Stimulated activated CD8-positive, alpha-beta memory T cell treated with anti-CD3 and anti-CD28 coated beads, Interleukin-4, amount 100 ng/mL, for 24 hours (primary cell): ENCODE measurements at regions not wholly inside any gene's neighbourhood (a gene's known extent, or its start where the extent isn't known, plus 50 kb on each side); places are given as distances from the start of the nearest gene placed in this dataset.

Experiments
- DNase-seq: peaks from one replicate; pipeline ENCODE4 v3.0.0-alpha.2; 2020; ENCODE audit warnings: low read depth

GRCh38 chr4:11593576-11594116, 165.0 kb upstream of the HS3ST1 start:
- DNase-seq = no peak

GRCh38 chr4:11592276-11592675, 163.6 kb upstream of the HS3ST1 start:
- no peak for DNase-seq

GRCh38 chr4:11590132-11590531, 161.4 kb upstream of the HS3ST1 start:
- no peak for DNase-seq

GRCh38 chr4:11589676-11590075, 161.0 kb upstream of the HS3ST1 start:
- no peak for DNase-seq

- DNase-seq = no peak
Observed at GRCh38 chr4:11587797-11588196, 159.1 kb upstream of the HS3ST1 start.

GRCh38 chr4:11585506-11585905, 156.8 kb upstream of the HS3ST1 start:
- no peak for DNase-seq

GRCh38 chr4:11568511-11568910, 139.8 kb upstream of the HS3ST1 start:
- no peak for DNase-seq

GRCh38 chr4:11566444-11567022, 137.8 kb upstream of the HS3ST1 start:
- DNase-seq = no peak

GRCh38 chr4:11565899-11566298, 137.2 kb upstream of the HS3ST1 start:
- DNase-seq = no peak

GRCh38 chr4:11565213-11565612, 136.5 kb upstream of the HS3ST1 start:
- DNase-seq = no peak

- no peak for DNase-seq
Observed at GRCh38 chr4:11564021-11564420, 135.3 kb upstream of the HS3ST1 start.

GRCh38 chr4:11549525-11549924, 120.8 kb upstream of the HS3ST1 start:
- DNase-seq = no peak

- no peak for DNase-seq
Observed at GRCh38 chr4:11548597-11549082, 119.9 kb upstream of the HS3ST1 start.

- DNase-seq = no peak
Observed at GRCh38 chr4:11546391-11547175, 117.9 kb upstream of the HS3ST1 start.

- DNase-seq = no peak
Observed at GRCh38 chr4:11545651-11546050, 117.0 kb upstream of the HS3ST1 start.

GRCh38 chr4:11544211-11544610, 115.5 kb upstream of the HS3ST1 start:
- no peak for DNase-seq

- DNase-seq = no peak
Observed at GRCh38 chr4:11543706-11544105, 115.0 kb upstream of the HS3ST1 start.

GRCh38 chr4:11542952-11543351, 114.3 kb upstream of the HS3ST1 start:
- no peak for DNase-seq

GRCh38 chr4:11537846-11538245, 109.2 kb upstream of the HS3ST1 start:
- DNase-seq = no peak

- DNase-seq = no peak
Observed at GRCh38 chr4:11535333-11535732, 106.6 kb upstream of the HS3ST1 start.

GRCh38 chr4:11534623-11535302, 106.1 kb upstream of the HS3ST1 start:
- no peak for DNase-seq

GRCh38 chr4:11532138-11532537, 103.4 kb upstream of the HS3ST1 start:
- no peak for DNase-seq
